Retinal pigment epithelial cell (primary cell): ENCODE measurements at regions not wholly inside any gene's neighbourhood (a gene's known extent, or its start where the extent isn't known, plus 50 kb on each side); places are given as distances from the start of the nearest gene placed in this dataset.
"Not testable (repeated sequence)": the region's sequence is repeated elsewhere in the genome, so short reads cannot be mapped to it uniquely, and the experiment has no call there.

ENCODE experiments used
- DNase-seq: peaks from one replicate; pipeline ENCODE4 v3.0.0-alpha.2; 2010; ENCODE audit warnings: low read depth
- H3K4me3 ChIP-seq: 2 replicates; pipeline ENCODE4 v1.5.1; 2011; ENCODE audit warnings: mild to moderate bottlenecking, low read length, control low read depth, moderate library complexity
- CTCF ChIP-seq: conservative IDR thresholded peaks from 2 replicates; pipeline ENCODE4 v1.5.1; 2011; ENCODE audit warnings: low read depth, low read length, control low read depth, inconsistent platforms

- TF ChIP-seq CTCF: no peak
- DNase-seq: no peak
- H3K4me3 ChIP-seq: no peak overlapping the region
These were observed 219.5 kb upstream of the RASA1 start for GRCh38 chr5:87048156-87048555.

- H3K4me3 ChIP-seq, DNase-seq: not testable (repeated sequence)
These were observed 218.7 kb upstream of the RASA1 start for GRCh38 chr5:87049012-87049411.

- no peak for TF ChIP-seq CTCF
- no peak overlapping the region for H3K4me3 ChIP-seq
- no peak for DNase-seq
These were observed 216.1 kb upstream of the RASA1 start for GRCh38 chr5:87051502-87052113.

- no peak for DNase-seq
- no peak for TF ChIP-seq CTCF
- H3K4me3 ChIP-seq: no peak overlapping the region
These were observed 214.5 kb upstream of the RASA1 start for GRCh38 chr5:87053146-87053545.

- no peak for TF ChIP-seq CTCF
- DNase-seq: no peak
- H3K4me3 ChIP-seq: no peak overlapping the region
These were observed 212.9 kb upstream of the RASA1 start for GRCh38 chr5:87054821-87055220.

GRCh38 chr5:87061046-87061445, 206.6 kb upstream of the RASA1 start:
- DNase-seq: no peak
- TF ChIP-seq CTCF: no peak
- no peak overlapping the region for H3K4me3 ChIP-seq

- no peak overlapping the region for H3K4me3 ChIP-seq
- no peak for DNase-seq
- no peak for TF ChIP-seq CTCF
These were observed 198.4 kb upstream of the RASA1 start for GRCh38 chr5:87069311-87069710.

- TF ChIP-seq CTCF: peak; percentile 56
- H3K4me3 ChIP-seq: no peak overlapping the region
- DNase-seq: peak; percentile 1
These were observed 197.6 kb upstream of the RASA1 start for GRCh38 chr5:87069974-87070608.
